CD4-positive, alpha-beta T cell treated with Interferon alpha-2 for 1 hour (primary cell): ENCODE measurements at regions not wholly inside any gene's neighbourhood (a gene's known extent, or its start where the extent isn't known, plus 50 kb on each side); places are given as distances from the start of the nearest gene placed in this dataset.

Experiments
- DNase-seq, 2 donors: peaks; one replicate each; pipeline ENCODE4 v3.0.0-alpha.2; 2020 to 2022

GRCh38 chr9:99447951-99448350, 225.9 kb downstream of the SEC61B start:
- no peak for DNase-seq

DNA sequence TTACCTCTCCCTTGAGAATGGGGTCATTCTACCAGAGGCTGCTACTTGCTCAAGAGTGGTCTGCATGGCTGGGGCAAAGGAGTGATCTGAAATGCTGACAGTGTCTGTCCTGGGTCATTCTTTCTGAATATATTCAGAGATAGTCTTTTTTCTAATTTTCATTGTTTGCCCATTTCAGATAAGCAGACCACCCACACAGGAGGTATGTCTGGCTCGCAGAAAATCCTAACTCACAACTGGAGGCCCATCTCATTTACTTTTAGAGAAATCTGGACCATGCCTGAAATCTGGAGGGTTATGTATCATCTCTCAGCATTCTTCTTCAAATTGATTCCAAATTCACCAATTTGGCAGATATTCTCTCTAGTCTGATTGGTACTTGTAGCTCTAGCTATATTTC, 227.6 kb downstream of the SEC61B start:
- no peak for DNase-seq

GRCh38 chr9:99451112-99451606, 229.1 kb downstream of the SEC61B start:
- no peak for DNase-seq

DNA sequence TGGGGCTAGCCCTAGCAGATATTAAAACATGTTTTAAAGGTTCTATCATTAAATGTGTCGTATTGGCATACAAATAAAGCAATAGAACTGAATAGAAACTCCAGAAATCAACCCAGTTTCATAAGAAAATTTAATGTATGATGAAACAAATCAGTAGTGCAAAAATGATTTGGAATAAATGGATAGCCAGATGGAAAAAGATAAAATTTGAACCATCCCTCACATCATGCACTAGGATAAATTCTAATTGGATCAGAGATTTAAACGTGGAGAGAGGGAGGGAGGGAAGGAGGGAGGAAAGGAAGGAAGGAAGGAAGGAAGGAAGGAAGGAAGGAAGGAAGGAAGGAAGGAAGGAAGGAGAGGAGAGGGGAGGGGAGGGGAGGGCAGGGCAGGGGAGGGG, 235.3 kb downstream of the SEC61B start:
- DNase-seq = no peak

DNA sequence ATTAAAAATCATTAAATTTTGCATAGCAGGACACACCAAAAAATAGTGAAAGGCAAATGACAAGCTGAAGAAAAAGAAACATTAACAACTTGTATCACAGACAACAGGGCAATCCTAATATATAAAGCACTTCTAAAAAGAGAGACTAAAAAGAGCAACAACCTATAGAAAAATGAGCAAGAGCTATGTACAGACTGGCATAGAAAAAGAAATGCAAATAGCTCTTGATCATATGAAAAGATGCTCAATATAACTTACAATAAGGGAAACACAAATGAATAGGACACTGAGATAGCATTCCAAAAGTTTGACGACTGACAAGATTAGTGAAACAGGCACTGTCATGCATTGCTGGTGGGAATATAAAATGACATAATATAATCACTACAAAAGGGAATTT, 235.9 kb downstream of the SEC61B start:
- DNase-seq = no peak

DNA sequence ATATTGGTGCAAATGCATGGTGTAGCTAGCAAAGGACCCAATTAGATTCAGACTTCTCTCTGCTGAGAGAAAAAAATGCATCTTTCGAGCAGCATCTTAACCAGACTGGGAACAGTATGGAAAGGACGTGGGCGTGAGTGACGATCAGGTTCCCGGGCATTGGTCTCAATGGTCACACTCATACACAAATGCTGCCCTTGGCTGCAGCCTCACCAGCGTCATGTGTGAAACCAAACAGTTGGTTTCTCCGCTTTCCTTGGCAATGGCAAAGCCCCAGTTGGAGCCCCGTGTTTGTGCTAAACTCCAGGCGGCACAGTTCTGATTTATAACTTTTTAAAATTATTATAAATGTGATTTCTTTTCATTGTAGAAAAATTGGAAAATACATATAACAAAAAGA, 237.8 kb downstream of the SEC61B start:
- no peak for DNase-seq

GRCh38 chr9:99463131-99463530, 241.0 kb downstream of the SEC61B start:
- DNase-seq = no peak

DNA sequence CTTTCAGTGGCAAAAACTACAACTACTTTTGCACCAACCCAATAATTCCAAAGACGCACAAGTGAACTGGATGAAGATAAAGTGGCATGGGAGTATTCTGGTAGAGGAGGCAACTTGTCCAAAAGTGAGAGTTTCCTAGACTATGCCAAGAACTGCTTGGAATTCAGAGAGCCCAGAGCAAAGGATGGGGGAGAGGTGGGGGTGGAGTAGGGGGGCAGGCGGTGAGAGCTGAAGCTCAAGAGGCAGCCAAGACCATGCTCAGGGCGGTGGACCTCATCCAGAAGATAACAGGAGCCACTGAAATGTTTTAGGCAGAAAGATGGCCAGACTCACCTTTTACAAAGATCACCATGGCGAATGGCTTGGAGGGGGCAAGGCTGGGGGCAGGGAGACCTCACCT, 242.5 kb downstream of the SEC61B start:
- DNase-seq = no peak

GRCh38 chr9:99465231-99465907, 243.3 kb downstream of the SEC61B start:
- DNase-seq = no peak

- DNase-seq = no peak
Measured at GRCh38 chr9:99466104-99466503, 244.0 kb downstream of the SEC61B start.

DNA sequence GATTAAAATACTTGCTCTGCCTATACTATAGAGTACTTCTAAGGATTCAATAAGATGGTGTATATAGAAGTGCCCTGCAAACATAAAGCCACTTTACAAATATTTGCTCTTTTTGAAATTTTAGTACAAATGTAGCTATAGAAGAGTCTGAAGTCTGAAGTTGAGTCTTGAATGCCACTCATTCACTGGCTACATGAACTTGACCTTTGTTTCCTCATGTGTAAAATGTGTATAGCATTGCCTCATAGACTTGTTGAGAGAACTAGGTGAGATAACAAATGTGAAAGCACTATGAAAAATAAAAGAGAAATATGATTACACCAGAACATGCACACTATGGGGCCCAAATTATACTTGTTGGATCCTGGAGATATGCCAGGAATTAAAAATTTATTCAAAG, 244.7 kb downstream of the SEC61B start:
- DNase-seq = no peak

GRCh38 chr9:99471033-99471432, 249.0 kb downstream of the SEC61B start:
- no peak for DNase-seq

DNA sequence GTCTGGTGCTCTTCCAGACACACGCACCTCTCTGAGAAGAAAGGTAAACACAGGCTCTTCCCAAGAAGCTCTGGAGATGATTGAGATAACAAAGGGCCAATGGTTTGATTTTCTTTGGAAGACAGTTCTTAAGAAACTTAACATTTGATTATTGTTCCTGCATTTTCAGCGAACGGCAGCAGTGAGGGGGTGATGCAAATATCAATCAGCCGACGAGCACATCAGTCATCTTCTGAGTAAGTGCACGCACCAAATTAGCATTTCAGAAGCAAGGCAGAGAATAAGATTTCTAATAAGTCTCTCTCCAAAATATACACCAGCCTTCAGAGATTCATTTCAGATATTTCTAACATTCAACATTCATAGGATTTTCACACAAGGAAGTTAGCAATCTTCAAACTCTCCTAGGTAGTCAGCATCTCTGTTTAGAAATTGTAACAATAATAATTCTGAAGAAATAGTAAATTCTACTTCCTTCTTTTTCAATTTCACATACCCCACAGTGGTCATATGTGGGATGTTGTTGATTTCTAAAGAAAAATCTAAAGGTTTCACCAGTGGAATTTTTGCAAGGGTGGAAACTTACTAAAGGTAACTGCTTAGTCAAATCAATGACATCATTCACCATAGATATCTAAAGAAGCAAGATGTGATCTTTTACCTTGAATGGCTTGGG, 250.3 kb downstream of the SEC61B start:
- DNase-seq = no peak

- DNase-seq = no peak
Measured at GRCh38 chr9:99472916-99473245, 250.8 kb downstream of the SEC61B start.

GRCh38 chr9:99474186-99474585, 252.1 kb downstream of the SEC61B start:
- no peak for DNase-seq

GRCh38 chr9:99475401-99476065, 253.5 kb downstream of the SEC61B start:
- DNase-seq = no peak

DNA sequence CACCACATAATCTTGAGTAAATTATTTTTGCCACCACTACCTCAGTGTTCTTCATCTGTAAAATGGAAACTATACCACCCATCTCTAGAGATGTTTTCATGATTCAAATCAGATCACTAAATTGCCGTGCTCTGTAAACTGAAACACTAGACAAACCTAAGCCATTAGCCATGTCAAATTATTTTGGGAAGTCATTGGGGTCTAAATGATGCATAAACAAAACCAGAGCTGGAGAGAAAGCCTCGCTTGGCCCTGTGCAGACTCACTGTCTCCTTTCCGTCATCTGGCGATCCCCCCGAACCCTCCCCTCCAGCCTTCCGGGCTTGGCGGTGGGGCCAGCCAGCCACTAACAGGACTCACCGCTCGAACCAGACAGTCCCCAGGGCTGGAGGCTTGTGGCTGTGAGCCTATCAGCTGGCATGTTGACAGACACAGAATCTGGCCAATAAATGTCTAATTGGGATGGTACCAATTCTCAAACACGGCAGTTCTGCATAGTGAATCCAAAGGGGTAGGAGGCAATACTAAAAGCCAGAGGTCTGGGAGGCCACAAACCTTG, 256.5 kb downstream of the SEC61B start:
- no peak for DNase-seq

DNA sequence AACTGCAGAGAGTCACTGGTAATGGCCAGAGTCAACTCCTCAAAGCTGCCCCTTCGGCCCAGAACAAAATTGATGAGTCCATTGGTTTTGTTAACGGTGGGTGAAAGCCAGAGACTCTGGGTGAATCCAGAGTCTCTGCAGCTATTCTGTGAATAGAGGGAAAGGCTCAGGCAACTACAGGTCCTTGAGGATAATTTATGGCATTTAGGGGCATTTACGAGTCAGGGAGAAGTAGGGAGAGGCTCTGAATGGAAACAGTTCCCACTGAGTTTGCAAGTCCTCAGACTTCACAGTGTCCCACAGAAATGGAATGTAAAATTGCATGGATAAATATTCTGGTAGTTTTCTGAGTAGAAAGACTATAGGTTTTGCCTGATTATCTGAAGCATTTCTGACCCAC, 257.8 kb downstream of the SEC61B start:
- DNase-seq = no peak

- DNase-seq = no peak
Measured at GRCh38 chr9:99485459-99485858, 263.4 kb downstream of the SEC61B start.

GRCh38 chr9:99486684-99487083, 264.6 kb downstream of the SEC61B start:
- DNase-seq = no peak

DNA sequence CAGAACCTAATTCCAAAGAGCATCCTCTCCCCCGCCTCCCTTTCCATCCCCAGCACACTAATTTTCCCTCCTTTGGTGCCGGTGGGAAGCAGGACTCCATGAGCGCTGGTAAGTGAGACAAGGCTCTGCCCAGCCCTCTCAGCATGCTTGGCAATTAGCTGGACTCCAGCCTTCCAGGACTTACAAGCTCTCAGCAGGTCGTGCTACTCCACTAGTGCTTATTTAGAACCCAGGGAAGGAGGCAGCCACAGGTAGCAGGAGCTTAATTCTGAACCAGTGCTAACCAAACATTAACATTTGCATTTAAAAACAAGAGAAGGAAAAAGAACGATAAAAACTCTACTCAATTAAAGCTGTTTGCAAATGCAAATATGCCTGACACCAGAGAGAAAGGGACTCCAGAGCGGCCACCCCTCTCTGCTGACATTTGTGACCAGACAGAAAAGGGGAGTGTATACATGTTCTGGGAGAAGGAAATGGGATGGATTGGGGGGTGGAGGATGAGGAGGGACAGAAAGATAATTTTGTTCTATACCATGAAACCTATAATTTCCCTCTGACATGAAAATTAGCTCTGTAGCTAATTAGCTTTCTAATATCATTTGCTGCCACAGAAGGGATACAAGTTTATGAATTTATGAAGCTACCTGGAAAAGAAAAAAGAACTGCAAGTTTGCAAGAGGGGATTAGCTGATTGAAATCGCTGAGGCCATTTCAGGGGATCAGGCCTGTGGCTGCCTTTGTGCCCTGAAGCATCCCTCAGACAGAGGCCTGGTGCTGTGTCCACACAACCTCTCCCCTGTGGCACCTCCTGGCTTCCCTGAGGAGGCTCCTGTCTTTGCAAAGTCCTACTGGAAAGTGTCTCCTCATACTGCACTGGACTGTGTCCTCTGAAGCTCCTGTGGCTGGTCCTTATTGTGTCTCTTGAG, 266.3 kb downstream of the SEC61B start:
- no peak for DNase-seq

DNA sequence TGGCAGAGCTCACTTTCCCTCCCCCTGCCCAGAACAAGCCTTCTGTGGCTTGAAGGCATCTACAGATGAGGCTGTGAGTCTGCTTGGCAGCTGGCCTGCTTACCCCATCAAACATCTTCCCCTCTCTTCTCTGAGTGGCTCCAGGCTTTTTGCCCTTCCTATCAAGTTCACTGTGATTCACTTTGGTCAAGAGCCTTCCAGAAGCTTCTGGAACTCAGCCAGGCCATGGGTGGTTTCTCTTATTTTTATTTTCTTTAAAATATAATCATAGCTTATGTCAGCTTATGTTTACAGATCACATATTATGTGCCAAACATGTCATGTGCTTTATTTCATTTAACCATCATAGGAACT, 267.0 kb downstream of the SEC61B start:
- DNase-seq = no peak

DNA sequence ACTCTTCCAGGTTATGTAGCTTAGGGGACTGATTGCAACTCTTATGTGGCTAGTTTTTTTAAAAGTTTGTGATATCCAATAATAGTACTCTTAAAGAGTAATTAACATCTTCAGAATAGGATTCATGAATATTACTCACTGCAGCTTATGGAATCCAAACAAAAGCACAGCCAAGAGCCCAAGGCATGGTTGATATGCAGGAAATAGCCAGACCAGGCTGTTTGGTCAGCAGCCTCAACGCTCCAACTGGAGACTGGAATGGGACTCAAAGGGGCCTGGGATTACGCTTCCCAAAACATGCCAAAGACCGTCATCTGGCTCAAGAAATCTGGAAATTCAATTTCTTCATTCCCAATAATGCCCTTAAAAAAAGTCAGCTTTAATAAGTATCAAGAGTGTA, 268.6 kb downstream of the SEC61B start:
- no peak for DNase-seq
